ENCODE measurements at regions not wholly inside any gene's neighbourhood (a gene's known extent, or its start where the extent isn't known, plus 50 kb on each side); places are given as distances from the start of the nearest gene placed in this dataset.

- no peak for FAIRE-seq
- TF ChIP-seq PAX5 (IDR thresholded peaks at IDR 0.05; ENCODE audit: insufficient read depth, low read length, severe bottlenecking) (no peak), TAF1 (IDR thresholded peaks at IDR 0.05; ENCODE audit: low read depth, low read length) (no peak), POLR2A (IDR thresholded peaks at IDR 0.05; ENCODE audit: low read depth, low read length) (no peak), POLR2AphosphoS5 (IDR thresholded peaks at IDR 0.05; ENCODE audit: low read depth, low read length) (no peak), POU2F2 (IDR thresholded peaks at IDR 0.05; ENCODE audit: low read depth, low read length) (no peak), SPI1 (IDR thresholded peaks at IDR 0.05; ENCODE audit: low read depth, low read length) (no peak)
- DNase-seq (ENCODE audit: insufficient read length, low spot score) = no peak
Observed at GRCh38 chr11:42195289-42196013, 736.0 kb upstream of the LRRC4C start.

- DNase-seq (ENCODE audit: insufficient read length, low spot score) (no peak), FAIRE-seq (no peak)
- TF ChIP-seq PAX5 (IDR thresholded peaks at IDR 0.05; ENCODE audit: insufficient read depth, low read length, severe bottlenecking) = no peak
- no peak for TF ChIP-seq POLR2AphosphoS5 (IDR thresholded peaks at IDR 0.05; ENCODE audit: low read depth, low read length)
- no peak for TF ChIP-seq TAF1 (IDR thresholded peaks at IDR 0.05; ENCODE audit: low read depth, low read length)
- TF ChIP-seq SPI1 (IDR thresholded peaks at IDR 0.05; ENCODE audit: low read depth, low read length) = no peak
- no peak for TF ChIP-seq POLR2A (IDR thresholded peaks at IDR 0.05; ENCODE audit: low read depth, low read length)
- no peak for TF ChIP-seq POU2F2 (IDR thresholded peaks at IDR 0.05; ENCODE audit: low read depth, low read length)
Observed at GRCh38 chr11:42200311-42200710, 740.9 kb upstream of the LRRC4C start.

- TF ChIP-seq TAF1 (IDR thresholded peaks at IDR 0.05; ENCODE audit: low read depth, low read length) = no peak
- DNase-seq (ENCODE audit: insufficient read length, low spot score) (no peak), FAIRE-seq (no peak)
Observed at GRCh38 chr11:42201603-42202148, 742.2 kb upstream of the LRRC4C start.

GRCh38 chr11:42205518-42205917 is 746.1 kb upstream of the LRRC4C start:
- DNase-seq (ENCODE audit: insufficient read length, low spot score) (no peak), FAIRE-seq (no peak)

GRCh38 chr11:42225664-42226063 is 766.2 kb upstream of the LRRC4C start:
- TF ChIP-seq SPI1 (IDR thresholded peaks at IDR 0.05; ENCODE audit: low read depth, low read length) (peak; percentile 26; the same call in 1 of the 2 replicates), PAX5 (IDR thresholded peaks at IDR 0.05; ENCODE audit: insufficient read depth, low read length, severe bottlenecking) (no peak), TAF1 (IDR thresholded peaks at IDR 0.05; ENCODE audit: low read depth, low read length) (no peak), POU2F2 (IDR thresholded peaks at IDR 0.05; ENCODE audit: low read depth, low read length) (peak; percentile 38; the same call in 1 of the 2 replicates)
- FAIRE-seq = no peak
- DNase-seq (ENCODE audit: insufficient read length, low spot score) = no peak

More at GRCh38 chr11:42205518-42205917, 746.1 kb upstream of the LRRC4C start:
- TF ChIP-seq POLR2AphosphoS5 (IDR thresholded peaks at IDR 0.05; ENCODE audit: low read depth, low read length) = no peak
- no peak for TF ChIP-seq POU2F2 (IDR thresholded peaks at IDR 0.05; ENCODE audit: low read depth, low read length)
- no peak for TF ChIP-seq PAX5 (IDR thresholded peaks at IDR 0.05; ENCODE audit: insufficient read depth, low read length, severe bottlenecking)
- TF ChIP-seq TAF1 (IDR thresholded peaks at IDR 0.05; ENCODE audit: low read depth, low read length) = no peak
- no peak for TF ChIP-seq SPI1 (IDR thresholded peaks at IDR 0.05; ENCODE audit: low read depth, low read length)
- no peak for TF ChIP-seq POLR2A (IDR thresholded peaks at IDR 0.05; ENCODE audit: low read depth, low read length)

- FAIRE-seq (no peak), DNase-seq (ENCODE audit: insufficient read length, low spot score) (no peak)
- no peak for TF ChIP-seq POLR2AphosphoS5 (IDR thresholded peaks at IDR 0.05; ENCODE audit: low read depth, low read length)
- no peak for TF ChIP-seq POLR2A (IDR thresholded peaks at IDR 0.05; ENCODE audit: low read depth, low read length)
- no peak for TF ChIP-seq SPI1 (IDR thresholded peaks at IDR 0.05; ENCODE audit: low read depth, low read length)
- no peak for TF ChIP-seq TAF1 (IDR thresholded peaks at IDR 0.05; ENCODE audit: low read depth, low read length)
- no peak for TF ChIP-seq POU2F2 (IDR thresholded peaks at IDR 0.05; ENCODE audit: low read depth, low read length)
- TF ChIP-seq PAX5 (IDR thresholded peaks at IDR 0.05; ENCODE audit: insufficient read depth, low read length, severe bottlenecking) = no peak
Observed at GRCh38 chr11:42232673-42233072, 773.2 kb upstream of the LRRC4C start.

- DNase-seq (ENCODE audit: insufficient read length, low spot score) (no peak), FAIRE-seq (no peak)
- TF ChIP-seq TAF1 (IDR thresholded peaks at IDR 0.05; ENCODE audit: low read depth, low read length) (no peak), POLR2A (IDR thresholded peaks at IDR 0.05; ENCODE audit: low read depth, low read length) (no peak), PAX5 (IDR thresholded peaks at IDR 0.05; ENCODE audit: insufficient read depth, low read length, severe bottlenecking) (no peak), SPI1 (IDR thresholded peaks at IDR 0.05; ENCODE audit: low read depth, low read length) (no peak), POU2F2 (IDR thresholded peaks at IDR 0.05; ENCODE audit: low read depth, low read length) (no peak), POLR2AphosphoS5 (IDR thresholded peaks at IDR 0.05; ENCODE audit: low read depth, low read length) (no peak)
Observed at GRCh38 chr11:42234451-42234951, 775.0 kb upstream of the LRRC4C start.

GRCh38 chr11:42237701-42238235 is 778.3 kb upstream of the LRRC4C start:
- TF ChIP-seq PAX5 (IDR thresholded peaks at IDR 0.05; ENCODE audit: insufficient read depth, low read length, severe bottlenecking) = no peak
- TF ChIP-seq POLR2AphosphoS5 (IDR thresholded peaks at IDR 0.05; ENCODE audit: low read depth, low read length) = no peak
- no peak for TF ChIP-seq SPI1 (IDR thresholded peaks at IDR 0.05; ENCODE audit: low read depth, low read length)
- no peak for TF ChIP-seq POLR2A (IDR thresholded peaks at IDR 0.05; ENCODE audit: low read depth, low read length)
- TF ChIP-seq TAF1 (IDR thresholded peaks at IDR 0.05; ENCODE audit: low read depth, low read length) = no peak
- TF ChIP-seq POU2F2 (IDR thresholded peaks at IDR 0.05; ENCODE audit: low read depth, low read length) = no peak
- FAIRE-seq = no peak
- no peak for DNase-seq (ENCODE audit: insufficient read length, low spot score)

- FAIRE-seq = no peak
- DNase-seq (ENCODE audit: insufficient read length, low spot score) = no peak
- TF ChIP-seq POLR2A (IDR thresholded peaks at IDR 0.05; ENCODE audit: low read depth, low read length) = no peak
- TF ChIP-seq SPI1 (IDR thresholded peaks at IDR 0.05; ENCODE audit: low read depth, low read length) = no peak
- no peak for TF ChIP-seq PAX5 (IDR thresholded peaks at IDR 0.05; ENCODE audit: insufficient read depth, low read length, severe bottlenecking)
- no peak for TF ChIP-seq TAF1 (IDR thresholded peaks at IDR 0.05; ENCODE audit: low read depth, low read length)
- TF ChIP-seq POU2F2 (IDR thresholded peaks at IDR 0.05; ENCODE audit: low read depth, low read length) = no peak
- no peak for TF ChIP-seq POLR2AphosphoS5 (IDR thresholded peaks at IDR 0.05; ENCODE audit: low read depth, low read length)
Observed at GRCh38 chr11:42239188-42239587, 779.7 kb upstream of the LRRC4C start.

Measured in GM12891 (cell line).